C4-2B (cell line): ENCODE measurements at regions not wholly inside any gene's neighbourhood (a gene's known extent, or its start where the extent isn't known, plus 50 kb on each side); places are given as distances from the start of the nearest gene placed in this dataset.

Experiments
- CTCF ChIP-seq: fragments of 450-650 bp; conservative IDR thresholded peaks from 2 replicates; pipeline ENCODE4 v1.5.1; 2017; ENCODE audit warnings: mild to moderate bottlenecking
- ZFX ChIP-seq: fragments of 450-650 bp; IDR thresholded peaks from 2 replicates; pipeline ENCODE4 v1.6.1; 2017

DNA sequence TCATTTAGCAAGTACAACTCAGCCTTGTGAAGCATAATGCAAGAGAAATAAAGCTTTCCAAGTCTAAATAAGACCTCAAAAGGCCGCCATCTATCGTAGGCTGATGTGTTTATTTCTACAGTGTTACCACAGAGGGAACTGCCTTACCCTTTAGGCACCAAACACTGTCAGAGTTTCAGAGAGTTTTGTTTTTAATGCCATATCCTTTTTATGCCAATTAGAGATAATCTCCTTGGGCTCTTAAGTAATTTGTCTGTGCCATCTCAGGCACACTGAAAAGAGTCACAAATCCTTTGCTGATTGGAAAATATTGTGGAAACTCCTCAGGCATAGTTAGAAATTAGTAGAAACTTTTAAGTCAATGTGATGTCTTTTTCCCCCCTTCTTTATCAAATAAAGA lies 797.1 kb downstream of the SLC4A3 start:
- no peak for TF ChIP-seq CTCF
- no peak for TF ChIP-seq ZFX
